AG20443 (cell line): ENCODE measurements at regions not wholly inside any gene's neighbourhood (a gene's known extent, or its start where the extent isn't known, plus 50 kb on each side); places are given as distances from the start of the nearest gene placed in this dataset.
"Not testable (repeated sequence)": the region's sequence is repeated elsewhere in the genome, so short reads cannot be mapped to it uniquely, and the experiment has no call there.

Source experiments
- DNase-seq: peaks from one replicate; pipeline ENCODE4 v3.0.0; 2012; ENCODE audit warnings: low spot score, mixed read lengths

DNA sequence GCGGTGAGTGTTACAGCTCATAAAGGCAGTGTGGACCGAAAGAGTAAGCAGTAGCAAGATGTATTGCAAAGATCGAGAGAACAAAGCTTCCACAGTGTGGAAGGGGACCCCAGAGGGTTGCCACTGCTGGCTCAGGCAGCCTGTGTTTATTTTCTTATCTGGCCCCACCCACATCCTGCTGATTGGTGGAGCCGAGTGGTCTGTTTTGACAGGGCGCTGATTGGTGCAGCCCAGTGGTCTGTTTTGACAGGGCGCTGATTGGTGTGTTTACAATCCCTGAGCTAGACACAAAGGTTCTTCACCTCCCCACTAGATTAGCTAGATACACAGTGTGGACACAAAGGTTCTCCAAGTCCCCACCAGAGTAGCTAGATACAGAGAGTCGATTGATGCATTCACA lies 747.8 kb upstream of the NRXN1 start:
- not testable (repeated sequence) for DNase-seq

DNA sequence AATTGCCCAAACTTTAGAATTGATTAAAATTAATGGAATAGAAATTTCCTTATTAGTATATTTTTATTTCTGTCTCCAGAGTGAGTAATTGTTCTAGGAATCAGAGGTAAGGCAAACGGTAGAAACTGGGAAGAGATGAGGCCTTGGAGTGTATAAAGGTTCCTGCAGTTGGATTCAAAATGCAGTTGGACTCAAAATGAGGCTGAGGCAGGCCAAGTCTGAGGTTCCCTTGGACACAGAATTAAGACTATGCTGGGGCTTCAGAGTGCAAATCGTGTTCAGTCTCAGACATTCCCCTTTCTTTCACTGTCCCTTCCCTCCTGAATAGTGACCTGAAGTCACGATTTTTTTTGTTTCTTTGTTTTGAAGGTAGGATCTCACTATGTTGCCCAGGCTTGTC lies 746.9 kb upstream of the NRXN1 start:
- no peak for DNase-seq

DNA sequence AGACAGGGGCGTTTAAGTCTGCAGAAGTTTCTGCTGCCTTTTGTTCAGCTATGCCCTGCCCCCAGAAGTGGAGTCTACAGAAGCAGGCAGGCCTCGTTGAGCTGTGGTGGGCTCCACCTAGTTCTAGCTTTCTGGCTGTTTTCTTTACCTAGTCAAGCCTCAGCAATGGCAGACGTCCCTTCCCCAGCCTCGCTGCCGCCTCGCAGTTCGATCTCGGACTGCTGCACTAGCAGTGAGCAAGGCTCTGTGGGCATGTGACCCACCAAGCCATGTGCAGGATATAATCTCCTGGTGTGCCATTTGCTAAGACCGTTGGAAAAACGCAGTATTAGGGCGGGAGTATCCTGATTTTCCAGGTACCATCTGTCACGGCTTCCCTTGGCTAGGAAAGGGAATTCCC lies 742.7 kb upstream of the NRXN1 start:
- not testable (repeated sequence) for DNase-seq

- DNase-seq: no peak
These were observed 728.5 kb upstream of the NRXN1 start for GRCh38 chr2:51760441-51760840.

- no peak for DNase-seq
These were observed 726.1 kb upstream of the NRXN1 start for GRCh38 chr2:51758081-51758480.

DNA sequence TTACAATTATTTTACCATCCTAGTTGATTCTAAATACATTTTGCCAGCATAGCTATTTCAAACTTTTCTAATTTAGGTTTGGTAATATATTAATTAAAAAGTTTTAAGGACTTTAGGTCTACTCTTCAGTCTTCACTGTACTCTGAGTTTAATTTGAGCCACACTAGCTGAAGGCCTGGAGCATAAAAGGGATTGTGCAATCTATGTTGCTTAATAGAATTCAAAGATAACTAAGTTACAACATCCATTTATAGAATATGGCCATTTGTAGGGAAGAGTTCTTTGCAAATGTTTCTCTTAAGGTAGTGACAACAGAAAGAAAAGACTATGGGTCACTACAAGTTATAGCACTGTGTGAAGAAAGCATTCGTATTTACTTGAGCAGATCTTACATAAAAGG lies 702.2 kb upstream of the NRXN1 start:
- no peak for DNase-seq

DNA sequence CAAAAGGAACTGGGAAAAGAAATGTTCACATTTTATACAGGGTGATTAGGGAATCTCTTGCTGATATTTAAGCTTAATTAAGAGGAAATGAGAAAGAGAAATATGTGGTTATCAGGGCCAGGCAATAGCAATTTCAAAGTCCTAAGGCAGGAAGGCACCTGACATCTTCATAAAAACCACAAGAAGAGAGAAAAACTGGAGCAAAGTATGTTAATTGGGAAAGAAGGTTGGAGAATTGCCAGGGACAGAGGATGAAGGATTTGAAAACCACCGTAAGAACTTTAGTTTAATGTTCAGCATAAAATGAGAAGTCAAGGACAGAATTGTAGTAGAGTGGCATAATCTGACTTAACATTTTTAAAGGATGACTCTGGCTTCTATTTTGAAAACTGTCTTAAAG lies 691.8 kb upstream of the NRXN1 start:
- no peak for DNase-seq

- DNase-seq: no peak
These were observed 690.4 kb upstream of the NRXN1 start for GRCh38 chr2:51722311-51722710.

- DNase-seq: no peak
These were observed 688.9 kb upstream of the NRXN1 start for GRCh38 chr2:51720826-51721225.

DNA sequence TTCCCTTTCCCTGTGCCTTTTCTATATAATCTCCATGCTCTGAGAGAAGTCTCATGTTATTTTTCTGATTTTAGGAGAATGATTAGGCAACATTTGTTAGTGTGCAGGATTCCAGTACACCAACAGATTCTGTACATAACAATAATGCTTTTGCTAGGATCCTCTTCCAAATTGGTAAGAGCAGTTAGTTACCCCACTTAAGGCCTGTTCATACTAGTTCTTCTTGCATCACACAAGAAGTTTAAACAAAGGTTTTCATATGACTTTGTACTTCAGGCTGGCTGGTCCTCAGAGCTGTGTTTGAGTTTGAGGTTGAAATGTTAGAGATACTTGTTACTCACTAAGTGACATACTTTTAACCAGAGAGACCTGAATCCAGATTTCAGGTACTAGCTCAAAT lies 686.9 kb upstream of the NRXN1 start:
- DNase-seq: no peak

DNA sequence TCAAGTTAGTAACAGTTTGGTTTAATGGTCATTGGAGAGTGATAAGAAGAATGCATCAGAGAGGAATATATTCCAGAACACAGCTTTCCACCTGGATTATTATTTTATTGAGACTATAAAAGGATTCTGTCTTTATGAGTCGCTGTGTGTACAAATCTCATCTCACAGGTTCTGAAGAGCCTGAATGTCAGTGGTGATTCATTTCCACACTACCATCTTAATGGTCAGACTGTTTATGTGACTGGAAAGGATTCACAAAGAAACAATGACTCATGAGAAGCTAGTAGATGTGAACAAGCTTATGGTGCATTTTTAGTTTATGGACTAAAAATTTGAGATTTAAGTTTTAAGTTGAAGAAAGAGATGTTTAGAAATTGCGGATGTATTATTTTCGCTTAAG lies 685.4 kb upstream of the NRXN1 start:
- DNase-seq: no peak

- DNase-seq: no peak
These were observed 679.8 kb upstream of the NRXN1 start for GRCh38 chr2:51711766-51712165.

- no peak for DNase-seq
These were observed 678.3 kb upstream of the NRXN1 start for GRCh38 chr2:51710222-51710621.

- no peak for DNase-seq
These were observed 675.7 kb upstream of the NRXN1 start for GRCh38 chr2:51707625-51708024.

DNA sequence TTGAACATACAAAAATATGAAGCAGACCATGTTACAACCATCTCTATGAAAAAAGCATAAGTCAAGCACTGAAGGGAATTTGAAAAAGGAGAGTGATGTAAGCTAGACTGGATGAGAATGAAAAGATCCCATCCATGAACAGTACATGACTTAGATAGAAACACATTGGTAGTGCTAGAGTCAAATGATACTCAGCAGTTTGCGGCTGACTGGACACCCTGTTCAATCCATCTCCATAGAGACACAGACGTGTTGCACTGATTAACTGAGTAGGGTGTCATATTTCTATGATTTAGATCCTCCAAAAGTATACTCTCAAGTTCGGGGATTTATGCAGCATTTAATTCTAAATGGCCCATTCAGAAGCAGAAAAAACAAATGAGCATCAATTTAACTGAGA lies 674.3 kb upstream of the NRXN1 start:
- no peak for DNase-seq

- no peak for DNase-seq
These were observed 673.5 kb upstream of the NRXN1 start for GRCh38 chr2:51705417-51705816.

- DNase-seq: no peak
These were observed 666.1 kb upstream of the NRXN1 start for GRCh38 chr2:51698021-51698420.

- DNase-seq: no peak
These were observed 665.2 kb upstream of the NRXN1 start for GRCh38 chr2:51697095-51697494.

GRCh38 chr2:51695531-51695930 lies 663.6 kb upstream of the NRXN1 start:
- DNase-seq: no peak

- no peak for DNase-seq
These were observed 661.7 kb upstream of the NRXN1 start for GRCh38 chr2:51693640-51694039.

GRCh38 chr2:51681854-51682253 lies 649.9 kb upstream of the NRXN1 start:
- DNase-seq: no peak

GRCh38 chr2:51673628-51674027 lies 641.7 kb upstream of the NRXN1 start:
- no peak for DNase-seq

DNA sequence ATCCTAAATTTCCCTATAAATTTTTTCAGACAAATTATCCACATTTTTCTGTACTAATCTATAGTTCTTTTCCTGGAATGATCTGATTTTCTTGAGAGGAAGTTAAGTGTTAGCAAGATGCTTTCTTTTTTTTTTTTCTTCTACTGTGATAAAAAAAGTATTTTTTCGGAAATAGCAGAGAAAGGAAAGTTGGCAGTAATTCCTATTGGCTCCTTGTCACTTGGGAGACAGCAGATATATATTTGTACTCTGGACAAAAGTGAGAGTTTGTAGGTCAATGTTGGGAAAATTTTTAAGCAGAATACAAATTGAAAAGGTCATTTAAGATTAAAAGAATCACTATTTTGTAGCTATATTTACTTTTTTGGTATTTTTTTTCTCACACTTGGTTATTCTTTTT lies 635.7 kb upstream of the NRXN1 start:
- DNase-seq: no peak

GRCh38 chr2:51662187-51662586 lies 630.3 kb upstream of the NRXN1 start:
- no peak for DNase-seq

DNA sequence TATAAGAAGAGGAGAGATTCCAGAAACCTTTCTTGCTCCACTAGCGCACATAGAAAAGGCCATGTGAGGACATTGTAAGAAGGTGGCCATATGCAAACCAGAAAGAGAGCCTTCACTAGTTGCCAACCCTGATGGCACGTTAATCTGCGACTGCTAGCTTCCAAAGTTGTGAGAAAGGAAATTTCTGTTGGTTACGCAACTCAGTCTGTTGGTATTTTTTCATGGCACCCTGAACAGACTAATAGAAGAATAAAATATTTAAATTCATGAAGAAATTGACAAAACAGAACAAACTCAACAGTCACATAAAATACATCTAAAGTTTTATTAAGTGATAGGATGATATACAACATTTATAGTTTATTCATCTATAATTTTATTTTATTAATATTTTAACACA lies 625.9 kb upstream of the NRXN1 start:
- no peak for DNase-seq
